Activated CD4-positive, alpha-beta T cell treated with anti-CD3 and anti-CD28 coated beads, Interleukin-2, Interleukin-4, amounts not matched to agents 100 ng/mL and 50 ng/mL, durations not matched to agents 16 hours and 8 hours (primary cell): ENCODE measurements at regions not wholly inside any gene's neighbourhood (a gene's known extent, or its start where the extent isn't known, plus 50 kb on each side); places are given as distances from the start of the nearest gene placed in this dataset.

Source experiments
- DNase-seq: peaks from one replicate; pipeline ENCODE4 v3.0.0-alpha.2; 2020; ENCODE audit warnings: low spot score

GRCh38 chr5:61687371-61687770 lies 355.3 kb downstream of the ZSWIM6 start:
- no peak for DNase-seq

GRCh38 chr5:61689153-61689846 lies 357.2 kb downstream of the ZSWIM6 start:
- DNase-seq = no peak

DNA sequence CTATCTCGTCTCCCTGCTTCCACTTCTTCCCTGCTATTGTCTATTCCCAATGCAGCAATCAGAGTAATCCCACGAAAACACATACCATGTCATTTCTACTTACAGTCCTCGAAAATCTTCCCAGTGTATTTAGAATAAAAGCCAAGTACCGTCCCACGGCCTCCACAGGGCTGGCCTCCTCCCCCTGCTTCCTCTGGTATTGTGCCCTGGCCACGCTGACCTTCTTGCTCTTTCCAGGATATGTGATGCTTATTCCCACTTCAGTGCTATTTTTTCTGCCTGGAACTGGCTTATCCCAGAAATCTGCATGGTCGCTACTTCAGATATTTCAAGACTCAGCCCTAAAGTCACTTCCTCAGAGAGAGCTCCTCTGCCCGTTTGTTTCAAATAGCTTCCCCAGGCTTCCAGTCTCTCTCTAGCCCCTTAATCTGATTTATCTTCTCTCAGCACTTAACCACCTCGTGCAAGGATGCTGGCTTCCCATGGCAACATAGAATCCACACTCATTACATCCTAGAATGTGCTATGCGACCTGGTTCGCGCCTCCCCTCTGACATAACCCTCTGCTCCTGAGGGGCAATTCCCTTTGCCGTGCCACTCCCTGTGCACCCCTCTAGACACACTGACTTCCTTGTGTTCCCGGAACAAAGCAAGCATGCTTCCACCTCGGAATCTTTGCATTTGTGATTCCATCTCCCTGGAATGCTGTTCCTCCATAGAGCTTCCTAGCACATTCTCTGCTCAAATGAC lies 365.9 kb downstream of the ZSWIM6 start:
- no peak for DNase-seq

GRCh38 chr5:61701877-61702602 lies 370.0 kb downstream of the ZSWIM6 start:
- DNase-seq = no peak

DNA sequence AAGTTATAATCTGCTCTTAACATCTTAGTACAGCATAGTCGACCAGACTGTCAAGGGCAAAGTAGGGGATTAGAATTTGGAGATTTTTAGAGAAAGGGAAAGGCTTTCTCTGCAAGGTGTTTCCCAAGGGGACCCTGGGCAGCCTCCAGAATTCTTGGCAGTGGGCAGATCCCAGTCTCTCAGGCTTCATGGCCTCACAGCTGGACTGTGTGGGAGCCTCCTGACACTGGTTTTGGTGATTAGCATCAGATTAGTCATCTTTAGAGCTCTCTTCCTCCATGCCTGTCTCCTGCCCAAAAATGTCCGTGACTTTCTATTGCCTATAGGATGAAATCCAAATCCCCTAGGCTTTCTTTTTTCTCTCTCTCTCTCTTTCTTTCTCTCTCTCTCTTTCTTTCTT lies 370.7 kb downstream of the ZSWIM6 start:
- no peak for DNase-seq

DNA sequence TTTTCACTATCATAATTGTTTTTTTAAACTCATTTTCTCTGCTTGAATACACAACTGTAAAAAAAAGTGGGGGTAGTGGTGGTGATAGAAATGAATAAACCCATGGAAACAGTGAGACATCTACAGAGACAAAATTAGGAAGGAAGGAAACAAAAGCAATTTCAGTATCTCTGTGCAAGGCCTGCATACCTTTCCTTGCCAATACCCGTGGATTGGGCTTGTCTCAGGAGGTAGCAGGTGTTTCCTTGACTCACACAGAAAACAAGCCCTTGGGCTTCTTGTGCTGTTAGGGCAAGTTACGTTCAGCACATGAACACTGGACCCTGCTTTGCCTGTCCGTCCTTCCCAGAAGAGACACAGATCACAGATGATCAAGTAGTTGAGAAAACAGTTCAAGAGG lies 372.2 kb downstream of the ZSWIM6 start:
- no peak for DNase-seq

DNA sequence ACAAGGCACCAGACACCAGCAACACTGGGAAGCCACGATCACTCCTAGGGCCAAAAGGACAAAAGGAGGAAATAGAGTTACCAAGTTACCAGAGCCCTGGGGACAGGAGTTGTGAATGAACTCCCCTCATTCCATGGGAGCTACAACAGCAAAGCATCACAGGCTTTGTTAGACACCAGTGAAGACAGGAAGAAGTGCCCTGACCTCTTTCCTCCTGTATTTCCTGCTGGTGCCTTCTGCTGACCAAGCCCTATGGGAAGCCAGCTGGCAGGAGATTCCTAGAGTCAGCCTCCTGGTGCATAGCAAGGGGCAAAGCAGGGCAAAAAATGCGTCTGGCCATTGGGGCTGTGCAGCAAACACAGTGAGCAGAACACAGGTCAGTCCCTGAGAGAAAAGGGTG lies 374.7 kb downstream of the ZSWIM6 start:
- no peak for DNase-seq

DNA sequence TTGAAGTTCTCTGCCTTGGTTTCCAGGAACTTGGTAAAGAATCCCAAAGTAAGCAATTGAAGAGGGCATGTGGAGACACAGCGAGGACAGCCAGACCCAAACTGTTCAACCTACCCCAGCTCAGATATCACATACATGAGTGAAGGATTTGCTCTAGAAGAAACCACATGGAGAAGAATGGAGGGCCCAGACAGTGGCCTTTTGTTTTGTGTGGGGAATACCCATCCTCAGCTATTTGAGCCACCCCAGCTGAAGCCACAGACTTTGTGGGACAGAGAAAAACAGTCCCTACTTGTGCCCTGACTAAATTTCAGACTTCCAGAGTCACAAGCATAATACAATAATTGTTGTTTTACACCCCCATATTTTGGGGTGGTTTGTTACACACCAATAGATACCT lies 387.1 kb downstream of the ZSWIM6 start:
- no peak for DNase-seq

DNA sequence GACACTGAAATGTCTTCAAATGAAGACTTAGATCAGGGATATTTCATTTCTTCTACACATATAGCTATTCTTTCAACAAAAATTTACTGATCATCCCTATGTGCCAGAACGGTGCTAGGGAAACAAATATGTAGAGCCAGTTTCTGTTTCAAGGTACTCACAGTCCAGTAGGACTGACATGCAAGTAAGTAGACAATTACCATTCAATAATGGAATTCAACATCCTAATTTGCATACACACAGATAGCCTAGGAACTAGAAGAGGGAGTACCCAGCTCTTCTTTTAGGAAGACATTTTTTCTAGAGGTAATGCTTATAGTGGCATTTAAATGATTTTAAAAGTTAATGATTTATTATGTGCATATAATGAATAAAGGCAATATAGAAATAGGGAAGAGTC lies 388.8 kb downstream of the ZSWIM6 start:
- DNase-seq = no peak

- DNase-seq = no peak
Observed at GRCh38 chr5:61724102-61724501, 392.0 kb downstream of the ZSWIM6 start.

- no peak for DNase-seq
Observed at GRCh38 chr5:61728287-61728686, 396.2 kb downstream of the ZSWIM6 start.

DNA sequence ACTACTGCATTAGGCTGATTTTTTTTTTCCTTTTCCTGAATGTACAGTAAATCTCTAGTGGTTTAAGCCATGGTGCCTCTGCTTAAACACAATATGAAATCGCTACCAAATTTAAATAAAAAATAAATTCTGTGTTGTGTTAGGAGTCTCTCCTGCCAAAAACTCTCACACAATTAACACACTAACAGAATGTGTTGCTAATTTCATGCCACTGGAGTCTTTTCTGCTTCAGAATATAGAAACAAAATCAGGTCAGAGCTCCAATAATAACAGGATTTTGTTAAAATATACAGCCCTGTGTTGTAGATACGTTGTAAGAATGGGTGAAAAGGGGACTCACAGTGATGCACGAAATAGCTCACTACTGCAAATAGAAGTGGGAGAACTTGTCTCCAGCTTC lies 398.8 kb downstream of the ZSWIM6 start:
- no peak for DNase-seq

- no peak for DNase-seq
Observed at GRCh38 chr5:61731267-61731945, 399.3 kb downstream of the ZSWIM6 start.

- DNase-seq = no peak
Observed at GRCh38 chr5:61731946-61732314, 399.9 kb downstream of the ZSWIM6 start.

DNA sequence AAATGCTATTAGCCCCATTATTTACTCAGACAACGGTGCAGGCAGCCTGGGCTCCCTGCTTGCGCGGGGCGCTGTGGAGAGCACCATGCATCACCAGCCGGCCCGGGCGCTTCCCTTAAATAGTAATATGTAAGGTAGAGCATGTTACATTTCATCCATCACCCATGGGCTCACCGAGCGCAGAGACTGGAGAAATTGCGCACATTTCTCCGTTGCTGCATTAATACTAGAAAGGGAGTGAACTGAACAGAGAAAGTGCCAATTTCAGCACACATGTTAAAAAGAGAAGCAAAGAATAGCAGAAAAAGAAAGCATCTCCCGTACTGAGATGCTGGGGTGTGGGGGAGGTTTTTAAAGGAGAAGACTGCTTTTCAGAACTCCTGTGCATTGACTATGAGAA lies 400.3 kb downstream of the ZSWIM6 start:
- no peak for DNase-seq

DNA sequence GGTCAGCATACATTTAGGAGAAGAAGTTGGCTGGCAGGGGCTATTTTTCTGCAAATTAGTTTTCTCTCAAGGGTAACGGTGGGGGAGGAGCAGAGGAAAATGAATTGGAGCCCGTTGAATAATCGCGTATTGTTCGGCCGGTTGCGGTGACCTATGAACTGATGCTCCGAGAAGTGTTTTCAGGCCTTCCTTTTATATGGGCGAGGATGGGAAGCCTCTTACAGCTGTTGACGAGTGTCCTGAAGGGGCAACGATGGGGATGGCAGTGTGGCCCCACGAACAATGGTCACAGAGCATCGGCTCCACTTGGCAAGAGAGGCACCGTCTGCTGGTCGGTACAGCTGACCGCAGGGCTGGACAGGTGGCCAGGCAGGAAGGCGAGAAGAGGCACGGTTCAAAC lies 400.7 kb downstream of the ZSWIM6 start:
- DNase-seq = no peak

GRCh38 chr5:61734001-61734400 lies 401.9 kb downstream of the ZSWIM6 start:
- no peak for DNase-seq

- DNase-seq = no peak
Observed at GRCh38 chr5:61734966-61735365, 402.9 kb downstream of the ZSWIM6 start.

DNA sequence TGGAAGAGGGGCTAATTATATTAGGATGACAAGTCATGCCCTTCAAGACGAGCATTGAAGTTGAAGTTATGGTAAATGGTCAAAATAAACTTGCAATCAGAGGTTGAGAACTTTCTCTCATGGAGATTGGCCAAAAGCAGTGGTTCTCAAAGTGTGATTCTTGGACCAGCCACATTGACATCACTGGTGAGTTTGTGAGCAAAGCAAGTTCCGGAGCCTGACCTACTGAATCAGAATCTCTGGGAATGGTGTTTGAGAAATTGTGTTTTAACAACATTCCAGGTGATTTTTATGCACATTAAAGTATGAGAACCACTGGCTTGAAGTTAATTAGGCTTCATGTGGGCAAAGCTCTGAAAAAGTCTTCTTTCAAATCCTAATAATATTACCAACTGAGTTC lies 403.5 kb downstream of the ZSWIM6 start:
- DNase-seq = no peak

GRCh38 chr5:61735995-61736394 lies 403.9 kb downstream of the ZSWIM6 start:
- no peak for DNase-seq

DNA sequence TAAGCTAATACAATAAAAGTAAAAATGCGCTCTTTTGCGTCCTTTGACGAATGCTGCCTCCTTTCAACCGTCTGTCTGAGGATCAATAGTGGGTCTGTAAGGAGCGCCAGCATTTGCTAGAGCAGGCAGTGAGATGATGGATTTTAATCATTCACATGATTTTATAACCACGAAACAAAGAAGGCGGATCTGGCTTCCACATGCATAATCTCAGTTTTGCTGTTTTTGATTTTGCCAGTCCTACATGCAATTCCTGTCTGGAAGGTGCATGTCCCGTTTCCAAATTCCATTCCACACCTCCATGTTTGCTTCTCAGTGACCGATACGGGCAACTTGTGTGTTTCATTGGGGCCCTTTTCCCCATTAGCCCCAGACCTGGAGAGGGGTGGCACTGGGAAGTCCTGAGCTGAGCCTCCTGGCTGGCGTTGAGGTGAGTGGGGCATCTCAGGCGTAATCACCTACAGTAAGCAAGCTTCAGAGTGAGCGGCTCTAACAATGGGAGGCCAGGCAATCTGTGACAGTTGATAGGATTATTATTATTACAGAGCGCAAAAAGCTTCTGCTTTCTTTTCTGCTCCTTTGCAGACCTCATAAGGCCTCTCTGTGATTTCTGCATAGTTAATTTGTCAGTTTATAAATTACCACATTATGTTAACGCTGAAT lies 405.4 kb downstream of the ZSWIM6 start:
- DNase-seq = no peak

DNA sequence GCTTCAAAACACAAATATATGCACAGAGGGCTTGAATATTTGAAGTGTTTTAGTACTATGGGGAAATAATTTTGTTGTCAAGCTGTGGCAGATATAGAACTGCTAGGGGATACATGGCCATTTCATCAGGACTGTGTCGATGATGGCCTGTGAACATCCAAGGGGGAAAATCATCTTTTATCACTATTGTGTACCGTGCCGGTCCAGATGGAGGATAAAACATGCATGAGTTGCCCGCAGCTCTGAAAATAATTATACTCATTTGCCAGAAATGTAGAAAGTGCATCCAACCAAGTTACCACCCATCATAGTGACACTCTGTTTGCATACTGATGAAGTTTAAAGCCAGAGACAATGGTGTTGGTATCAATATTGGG lies 405.9 kb downstream of the ZSWIM6 start:
- no peak for DNase-seq
